ENCODE measurements at regions not wholly inside any gene's neighbourhood (a gene's known extent, or its start where the extent isn't known, plus 50 kb on each side); places are given as distances from the start of the nearest gene placed in this dataset.

- ChIA-PET CTCF (no interaction called here), POLR2A (no interaction called here)
- Histone ChIP-seq H3K36me3 (ENCODE audit: control insufficient read depth in 4 of 4, insufficient read depth in 4 of 4, low read length in 3 of 4) (no peaks in the 10 kb centered on the region), H3K4me3 (ENCODE audit: control insufficient read depth in 1 of 7, extremely low read depth in 1 of 7, insufficient read depth in 4 of 7, low read depth in 2 of 7, low read length in 6 of 7) (no peak overlapping the region), H3K9me3 (ENCODE audit: control extremely low read depth in 1 of 5, control insufficient read depth in 4 of 5, insufficient read depth in 2 of 5, low read depth in 1 of 5, low read length in 4 of 5) (peaks cover 0 to 8% (median 0%) of the 10 kb centered on the region in 5 experiments), H3K4me1 (ENCODE audit: control extremely low read depth in 1 of 4, control insufficient read depth in 4 of 4, insufficient read depth in 4 of 4, low read length in 3 of 4) (no peaks in the 10 kb centered on the region), H3K27ac (ENCODE audit: insufficient read depth in 1 of 2, low read depth in 1 of 2, low read length in 2 of 2, poor library complexity in 1 of 2, severe bottlenecking in 2 of 2) (no peak overlapping the region), H3K27me3 (replicated peaks in 2 of 5; ENCODE audit: control insufficient read depth in 4 of 5, insufficient read depth in 5 of 5, low read length in 4 of 5) (no peaks in the 10 kb centered on the region)
- DNase-seq = no peak
Measured at GRCh38 chr5:58215364-58215763, 244.5 kb downstream of the PLK2 start.

GRCh38 chr5:58211441-58211840, 248.4 kb downstream of the PLK2 start:
- H3K36me3 ChIP-seq (ENCODE audit: control insufficient read depth in 4 of 4, insufficient read depth in 4 of 4, low read length in 3 of 4) = no peaks in the 10 kb centered on the region
- peaks cover 0 to 8% (median 0%) of the 10 kb centered on the region in 5 experiments for H3K9me3 ChIP-seq (ENCODE audit: control extremely low read depth in 1 of 5, control insufficient read depth in 4 of 5, insufficient read depth in 2 of 5, low read depth in 1 of 5, low read length in 4 of 5)
- no peak overlapping the region for H3K27ac ChIP-seq (ENCODE audit: insufficient read depth in 1 of 2, low read depth in 1 of 2, low read length in 2 of 2, poor library complexity in 1 of 2, severe bottlenecking in 2 of 2)
- peak in 1 of 3 donors; percentile 12 for DNase-seq
- H3K27me3 ChIP-seq (replicated peaks in 2 of 5; ENCODE audit: control insufficient read depth in 4 of 5, insufficient read depth in 5 of 5, low read length in 4 of 5) = no peaks in the 10 kb centered on the region
- no CpG with 5 or more reads among the region's 1 CpG for WGBS (ENCODE audit: insufficient coverage)
- no peak overlapping the region for H3K4me3 ChIP-seq (ENCODE audit: control insufficient read depth in 1 of 7, extremely low read depth in 1 of 7, insufficient read depth in 4 of 7, low read depth in 2 of 7, low read length in 6 of 7)
- ChIA-PET CTCF (no interaction called here), POLR2A (no interaction called here)
- H3K4me1 ChIP-seq (ENCODE audit: control extremely low read depth in 1 of 4, control insufficient read depth in 4 of 4, insufficient read depth in 4 of 4, low read length in 3 of 4) = no peaks in the 10 kb centered on the region

DNA sequence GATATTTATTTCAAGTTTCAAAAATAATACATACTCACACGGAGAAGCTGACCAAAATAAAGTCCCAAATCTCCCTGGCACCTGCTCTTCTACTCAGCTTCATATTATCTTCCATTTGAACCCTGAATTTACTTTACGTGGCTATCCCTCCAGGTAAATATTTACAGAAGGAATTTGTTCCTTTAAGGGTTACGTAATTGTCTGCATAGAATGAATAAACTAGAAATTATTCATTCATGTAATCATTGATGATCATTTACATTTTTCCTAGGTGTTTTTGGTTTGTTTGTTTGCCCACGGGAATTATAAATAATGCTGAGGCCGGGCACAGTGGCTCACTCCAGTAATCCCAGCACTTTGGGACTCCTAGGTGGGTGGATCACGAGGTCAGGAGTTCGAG, 251.2 kb downstream of the PLK2 start:
- no peaks in the 10 kb centered on the region for H3K27me3 ChIP-seq (replicated peaks in 2 of 5; ENCODE audit: control insufficient read depth in 4 of 5, insufficient read depth in 5 of 5, low read length in 4 of 5)
- H3K27ac ChIP-seq (ENCODE audit: insufficient read depth in 1 of 2, low read depth in 1 of 2, low read length in 2 of 2, poor library complexity in 1 of 2, severe bottlenecking in 2 of 2) = no peak overlapping the region
- H3K4me3 ChIP-seq (ENCODE audit: control insufficient read depth in 1 of 7, extremely low read depth in 1 of 7, insufficient read depth in 4 of 7, low read depth in 2 of 7, low read length in 6 of 7) = no peak overlapping the region
- H3K9me3 ChIP-seq (ENCODE audit: control extremely low read depth in 1 of 5, control insufficient read depth in 4 of 5, insufficient read depth in 2 of 5, low read depth in 1 of 5, low read length in 4 of 5) = no peaks in the 10 kb centered on the region
- ChIA-PET POLR2A (no interaction called here), CTCF (no interaction called here)
- WGBS (ENCODE audit: insufficient coverage) = no CpG with 5 or more reads among the region's 7 CpGs
- DNase-seq = no peak
- H3K36me3 ChIP-seq (ENCODE audit: control insufficient read depth in 4 of 4, insufficient read depth in 4 of 4, low read length in 3 of 4) = no peaks in the 10 kb centered on the region
- H3K4me1 ChIP-seq (ENCODE audit: control extremely low read depth in 1 of 4, control insufficient read depth in 4 of 4, insufficient read depth in 4 of 4, low read length in 3 of 4) = peaks cover 0 to 2% (median 0%) of the 10 kb centered on the region in 4 experiments

DNA sequence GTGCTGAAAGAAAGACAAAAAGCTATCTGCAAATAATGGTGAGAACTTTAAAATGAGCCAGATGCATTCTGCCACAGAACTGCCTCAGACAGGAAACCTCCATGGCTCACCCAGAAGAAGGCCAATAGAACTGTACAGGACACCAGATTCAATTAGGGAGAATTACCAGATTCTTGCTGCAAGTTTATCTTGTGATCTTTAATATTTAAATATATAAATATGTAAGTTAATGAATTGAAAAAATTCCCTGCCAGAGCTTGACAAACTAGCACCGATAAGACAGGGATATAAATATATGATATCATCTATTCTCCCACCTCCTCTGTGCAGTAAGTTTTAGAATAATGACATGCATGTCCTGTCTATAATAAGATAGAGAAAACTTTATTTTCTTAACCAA, 252.8 kb downstream of the PLK2 start:
- no peak overlapping the region for H3K4me3 ChIP-seq (ENCODE audit: control insufficient read depth in 1 of 7, extremely low read depth in 1 of 7, insufficient read depth in 4 of 7, low read depth in 2 of 7, low read length in 6 of 7)
- H3K4me1 ChIP-seq (ENCODE audit: control extremely low read depth in 1 of 4, control insufficient read depth in 4 of 4, insufficient read depth in 4 of 4, low read length in 3 of 4) = peaks cover 0 to 2% (median 1%) of the 10 kb centered on the region in 4 experiments
- no peaks in the 10 kb centered on the region for H3K9me3 ChIP-seq (ENCODE audit: control extremely low read depth in 1 of 5, control insufficient read depth in 4 of 5, insufficient read depth in 2 of 5, low read depth in 1 of 5, low read length in 4 of 5)
- ChIA-PET POLR2A (no interaction called here), CTCF (no interaction called here)
- no peak overlapping the region for H3K27ac ChIP-seq (ENCODE audit: insufficient read depth in 1 of 2, low read depth in 1 of 2, low read length in 2 of 2, poor library complexity in 1 of 2, severe bottlenecking in 2 of 2)
- no peak for DNase-seq
- WGBS (ENCODE audit: insufficient coverage) = no CpG with 5 or more reads among the region's 1 CpG
- H3K27me3 ChIP-seq (replicated peaks in 2 of 5; ENCODE audit: control insufficient read depth in 4 of 5, insufficient read depth in 5 of 5, low read length in 4 of 5) = no peaks in the 10 kb centered on the region
- no peaks in the 10 kb centered on the region for H3K36me3 ChIP-seq (ENCODE audit: control insufficient read depth in 4 of 4, insufficient read depth in 4 of 4, low read length in 3 of 4)

- POLR2A ChIA-PET = no interaction called here
- CTCF ChIA-PET = no interaction called here
- Histone ChIP-seq H3K4me1 (ENCODE audit: control extremely low read depth in 1 of 4, control insufficient read depth in 4 of 4, insufficient read depth in 4 of 4, low read length in 3 of 4) (peaks cover 0 to 2% (median 1%) of the 10 kb centered on the region in 4 experiments), H3K36me3 (ENCODE audit: control insufficient read depth in 4 of 4, insufficient read depth in 4 of 4, low read length in 3 of 4) (no peaks in the 10 kb centered on the region), H3K27ac (ENCODE audit: insufficient read depth in 1 of 2, low read depth in 1 of 2, low read length in 2 of 2, poor library complexity in 1 of 2, severe bottlenecking in 2 of 2) (no peak overlapping the region), H3K27me3 (replicated peaks in 2 of 5; ENCODE audit: control insufficient read depth in 4 of 5, insufficient read depth in 5 of 5, low read length in 4 of 5) (no peaks in the 10 kb centered on the region), H3K9me3 (ENCODE audit: control extremely low read depth in 1 of 5, control insufficient read depth in 4 of 5, insufficient read depth in 2 of 5, low read depth in 1 of 5, low read length in 4 of 5) (no peaks in the 10 kb centered on the region), H3K4me3 (ENCODE audit: control insufficient read depth in 1 of 7, extremely low read depth in 1 of 7, insufficient read depth in 4 of 7, low read depth in 2 of 7, low read length in 6 of 7) (no peak overlapping the region)
- WGBS (ENCODE audit: insufficient coverage) = 90% methylated on average over 2 of the region's 3 CpGs
- DNase-seq = no peak
Measured at GRCh38 chr5:58204966-58205365, 254.9 kb downstream of the PLK2 start.

- H3K4me3 ChIP-seq (ENCODE audit: control insufficient read depth in 1 of 7, extremely low read depth in 1 of 7, insufficient read depth in 4 of 7, low read depth in 2 of 7, low read length in 6 of 7) = no peak overlapping the region
- 100% methylated on average over 1 of the region's 2 CpGs for WGBS (ENCODE audit: insufficient coverage)
- ChIA-PET POLR2A (no interaction called here), CTCF (no interaction called here)
- H3K36me3 ChIP-seq (ENCODE audit: control insufficient read depth in 4 of 4, insufficient read depth in 4 of 4, low read length in 3 of 4) = no peaks in the 10 kb centered on the region
- H3K9me3 ChIP-seq (ENCODE audit: control extremely low read depth in 1 of 5, control insufficient read depth in 4 of 5, insufficient read depth in 2 of 5, low read depth in 1 of 5, low read length in 4 of 5) = peaks cover 0 to 3% (median 0%) of the 10 kb centered on the region in 5 experiments
- H3K27me3 ChIP-seq (replicated peaks in 2 of 5; ENCODE audit: control insufficient read depth in 4 of 5, insufficient read depth in 5 of 5, low read length in 4 of 5) = no peaks in the 10 kb centered on the region
- peaks cover 0 to 2% (median 1%) of the 10 kb centered on the region in 4 experiments for H3K4me1 ChIP-seq (ENCODE audit: control extremely low read depth in 1 of 4, control insufficient read depth in 4 of 4, insufficient read depth in 4 of 4, low read length in 3 of 4)
- no peak overlapping the region for H3K27ac ChIP-seq (ENCODE audit: insufficient read depth in 1 of 2, low read depth in 1 of 2, low read length in 2 of 2, poor library complexity in 1 of 2, severe bottlenecking in 2 of 2)
- DNase-seq = peak in 2 of 3 donors; percentile 53 to 67
Measured at GRCh38 chr5:58202941-58203444, 256.9 kb downstream of the PLK2 start.

- H3K27me3 ChIP-seq (replicated peaks in 2 of 5; ENCODE audit: control insufficient read depth in 4 of 5, insufficient read depth in 5 of 5, low read length in 4 of 5) = no peaks in the 10 kb centered on the region
- DNase-seq = no peak
- CTCF ChIA-PET = no interaction called here
- H3K36me3 ChIP-seq (ENCODE audit: control insufficient read depth in 4 of 4, insufficient read depth in 4 of 4, low read length in 3 of 4) = no peaks in the 10 kb centered on the region
- H3K4me3 ChIP-seq (ENCODE audit: control insufficient read depth in 1 of 7, extremely low read depth in 1 of 7, insufficient read depth in 4 of 7, low read depth in 2 of 7, low read length in 6 of 7) = no peak overlapping the region
- H3K4me1 ChIP-seq (ENCODE audit: control extremely low read depth in 1 of 4, control insufficient read depth in 4 of 4, insufficient read depth in 4 of 4, low read length in 3 of 4) = peaks cover 0 to 2% (median 1%) of the 10 kb centered on the region in 4 experiments
- no peak overlapping the region for H3K27ac ChIP-seq (ENCODE audit: insufficient read depth in 1 of 2, low read depth in 1 of 2, low read length in 2 of 2, poor library complexity in 1 of 2, severe bottlenecking in 2 of 2)
- peaks cover 0 to 3% (median 0%) of the 10 kb centered on the region in 5 experiments for H3K9me3 ChIP-seq (ENCODE audit: control extremely low read depth in 1 of 5, control insufficient read depth in 4 of 5, insufficient read depth in 2 of 5, low read depth in 1 of 5, low read length in 4 of 5)
- WGBS (ENCODE audit: insufficient coverage) = 96% methylated on average over 5 of the region's 6 CpGs
- POLR2A ChIA-PET = no interaction called here
Measured at GRCh38 chr5:58201922-58202648, 257.8 kb downstream of the PLK2 start.

Measured in common myeloid progenitor, CD34-positive (primary cell).